K562 (cell line): ENCODE measurements at regions not wholly inside any gene's neighbourhood (a gene's known extent, or its start where the extent isn't known, plus 50 kb on each side); places are given as distances from the start of the nearest gene placed in this dataset.

ENCODE experiments used
- ATAC-seq: fragments of 200-7000 bp; cut with Tn5 transposase; 3 replicates; pipeline ENCODE4 v1.9.1; 2020; ENCODE audit warnings: moderate library complexity
- BruUV-seq: library from RNA; stranded (reverse); fragments of 400-500 nt; replicated peaks from 2 replicates; lab custom pipeline; 2021; lab: Mats Ljungman, UMichigan
- CTCF ChIA-PET: fragments of 300-600 bp; formaldehyde crosslinking; extraction: SDS; loops from one replicate; lab custom pipeline; 2021; ENCODE audit warnings: low intra/inter-chr PET ratio; lab: Yijun Ruan, JAX
- POLR2A ChIA-PET: fragments of 300-600, 350-650 bp; sonication (Branson Sonifier 250); formaldehyde crosslinking; extraction: SDS; loops from one replicate; lab custom pipeline; 2021; ENCODE audit warnings: antibody characterized with exemption, inconsistent platforms; lab: Yijun Ruan, JAX
- DNase-seq, 4 experiments: peaks; one replicate each; pipeline versions ENCODE4 v3.0.0 to v3.0.0-alpha.2; 2011 to 2018; ENCODE audit warnings: low spot score in 3 of 4, mixed read lengths in 3 of 4; ENCODE audit errors: extremely low read depth in 1 of 4
- FAIRE-seq: peaks from 2 replicates; lab custom pipeline; 2011; peaks lifted over from hg19 to GRCh38; lab: Jason Lieb, UNC
- H2AFZ ChIP-seq: 2 replicates; pipeline ENCODE4 v1.6.0; 2011; ENCODE audit warnings: low read depth, low read length, control low read depth, inconsistent platforms
- H3K27ac ChIP-seq: fragments of 200-600 bp; 3 replicates; pipeline ENCODE4 v1.8.0; 2011; ENCODE audit warnings: low read depth, mild to moderate bottlenecking, control low read depth, inconsistent platforms, low read length, moderate library complexity, mixed read lengths; ENCODE audit errors: extremely low read depth
- H3K27me3 ChIP-seq, 2 experiments: fragments of 300-600 bp in 1 of 2; 2 replicates in 1 of 2; 3 replicates in 1 of 2; pipeline versions ENCODE4 v1.6.0 to v1.8.0; 2011; ENCODE audit warnings: inconsistent platforms in 2 of 2, low read length in 2 of 2, mild to moderate bottlenecking in 1 of 2, mixed read lengths in 1 of 2, moderate library complexity in 1 of 2; ENCODE audit not compliant: control insufficient read depth in 2 of 2, insufficient read depth in 2 of 2
- H3K36me3 ChIP-seq: fragments of 300-600 bp; 3 replicates; pipeline ENCODE4 v1.8.0; 2011; ENCODE audit warnings: mild to moderate bottlenecking, low read length, inconsistent platforms; ENCODE audit not compliant: control insufficient read depth, insufficient read depth
- H3K4me1 ChIP-seq, 2 experiments: fragments of 200-600 bp in 1 of 2; replicated peaks in 1 of 2; 2 replicates in 1 of 2; 3 replicates in 1 of 2; pipeline versions ENCODE4 v1.5.1 to v1.8.0; 2011; ENCODE audit warnings: inconsistent platforms in 2 of 2, low read length in 2 of 2, mild to moderate bottlenecking in 1 of 2, mixed read lengths in 1 of 2, moderate library complexity in 1 of 2; ENCODE audit not compliant: control insufficient read depth in 2 of 2, insufficient read depth in 2 of 2
- H3K4me2 ChIP-seq: 2 replicates; pipeline ENCODE4 v1.6.1; 2011; ENCODE audit warnings: low read length, control low read depth, inconsistent platforms, mixed read lengths; ENCODE audit not compliant: insufficient read depth
- H3K4me3 ChIP-seq: fragments of 200-600 bp; sonication (generic), shearing (Covaris generic); 2 replicates; pipeline ENCODE4 v1.5.1; 2016; ENCODE audit warnings: control low read depth, inconsistent platforms
- H3K79me2 ChIP-seq: fragments of 200-600 bp; 3 replicates; pipeline ENCODE4 v1.8.0; 2011; ENCODE audit warnings: low read length, inconsistent platforms; ENCODE audit not compliant: control insufficient read depth, insufficient read depth
- H3K9ac ChIP-seq, 2 experiments: 2 replicates each; pipeline versions ENCODE4 v1.6.0 to v1.6.1; 2011; ENCODE audit warnings: low read depth in 2 of 2, low read length in 2 of 2, control low read depth in 1 of 2, inconsistent platforms in 1 of 2, mild to moderate bottlenecking in 1 of 2, mixed read lengths in 1 of 2; ENCODE audit not compliant: insufficient read depth in 1 of 2
- H3K9me1 ChIP-seq: one replicate; pipeline ENCODE4 v1.6.0; 2011; ENCODE audit warnings: inconsistent platforms, mild to moderate bottlenecking, low read length, moderate library complexity; ENCODE audit not compliant: control insufficient read depth, insufficient read depth
- H3K9me3 ChIP-seq: replicated peaks from 2 replicates; pipeline ENCODE4 v1.5.1; 2011; ENCODE audit warnings: low read depth, low read length, inconsistent platforms; ENCODE audit not compliant: control insufficient read depth, insufficient read depth
- H4K20me1 ChIP-seq: replicated peaks from 2 replicates; pipeline ENCODE4 v1.6.1; 2011; ENCODE audit warnings: low read length, inconsistent platforms, mixed read lengths; ENCODE audit not compliant: control insufficient read depth, insufficient read depth
- MEF2D ChIP-seq: conservative IDR thresholded peaks from 2 replicates; pipeline ENCODE4 v1.6.1; 2016; ENCODE audit warnings: low read depth, missing genetic modification characterization, missing compliant biosample characterization
- REST ChIP-seq, 2 experiments: fragments of 450-650 bp; formaldehyde crosslinking in 1 of 2; IDR thresholded peaks; 2 replicates each; pipeline versions ENCODE4 v1.4.0 to v1.6.1; 2014 to 2020; ENCODE audit warnings: mild to moderate bottlenecking in 2 of 2, borderline replicate concordance in 1 of 2, low read depth in 1 of 2
- SMAD3 ChIP-seq: fragments of 450-650 bp; formaldehyde crosslinking; conservative IDR thresholded peaks from 2 replicates; pipeline ENCODE4 v1.4.0; 2020; ENCODE audit warnings: mild to moderate bottlenecking
- TEAD2 ChIP-seq: fragments of 450-650 bp; IDR thresholded peaks from 2 replicates; pipeline ENCODE4 v1.6.1; 2016; ENCODE audit warnings: missing genetic modification characterization, control low read depth, missing compliant biosample characterization
- ZNF398 ChIP-seq: fragments of 250-450 bp; sonication (Bioruptor Pico); IDR thresholded peaks from 2 replicates; pipeline ENCODE4 v1.8.0; 2021; ENCODE audit warnings: moderate library complexity, mild to moderate bottlenecking, inconsistent platforms
- ZNF780A ChIP-seq: fragments of 250-450 bp; sonication (Bioruptor Pico); IDR thresholded peaks from 2 replicates; pipeline ENCODE4 v1.5.0; 2021; ENCODE audit warnings: mild to moderate bottlenecking
- WGBS: fragments of 100-300 bp; shearing (Covaris generic); methylation state at CpG from one replicate; pipeline ENCODE4 v1.1.6; 2016; ENCODE audit warnings: low coverage, mixed read lengths; ENCODE audit not compliant: insufficient coverage; ENCODE audit errors: missing lambda C conversion rate; 5-methylcytosine and 5-hydroxymethylcytosine counted together
- in situ Hi-C: fragments of 300-500 bp; cut with MboI; formaldehyde crosslinking; loops from 4 replicates; pipeline ENCODE4 v1.15.0; 2018; ENCODE audit warnings: inconsistent platforms, mixed read lengths
- intact Hi-C: fragments of 100-400 bp; cut with micrococcal nuclease; formaldehyde crosslinking; loops from 2 replicates; pipeline ENCODE4 v1.14.2; 2022
- TF ChIP-seq, protein P1 (sequence below), 2 experiments: fragments of 450-650 bp in 1 of 2; IDR thresholded peaks; 2 replicates each; pipeline ENCODE4 v1.6.1; 2011 to 2017; ENCODE audit warnings: low read depth in 2 of 2, antibody characterized with exemption in 1 of 2, borderline replicate concordance in 1 of 2, low read length in 1 of 2, mild to moderate bottlenecking in 1 of 2, mixed read lengths in 1 of 2; ENCODE audit not compliant: control insufficient read depth in 1 of 2

DNA sequence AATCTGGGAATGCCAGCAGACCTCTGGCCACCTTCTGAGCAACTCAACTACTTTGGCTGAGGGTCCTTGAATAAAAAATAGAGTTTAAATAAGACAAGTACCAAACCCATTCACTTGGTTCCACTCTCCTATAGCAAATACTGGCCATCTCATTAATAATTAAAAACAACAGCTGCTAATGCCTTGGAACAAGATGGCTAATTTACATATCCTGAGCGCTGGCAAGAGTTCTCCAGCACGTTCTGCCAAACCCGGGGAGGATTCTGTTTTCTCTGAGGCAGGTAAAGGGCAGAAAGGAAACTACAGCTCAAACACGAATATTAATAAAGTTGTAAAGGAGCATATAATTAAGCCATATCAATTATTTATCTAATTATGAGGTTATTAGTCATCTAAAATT is 1123.7 kb downstream of the TDRD15 start:
- Histone ChIP-seq H3K4me1 (no peaks in the 10 kb centered on the region), H3K9me1 (no peaks in the 10 kb centered on the region), H3K27ac (no peak overlapping the region), H3K27me3 (no peaks in the 10 kb centered on the region), H3K4me2 (no peak overlapping the region), H4K20me1 (no peaks in the 10 kb centered on the region), H3K9ac (no peak overlapping the region), H2AFZ (no peak overlapping the region), H3K9me3 (no peaks in the 10 kb centered on the region)
- in situ Hi-C loops, result no loop called here
- DNase-seq (no peak), ATAC-seq (no peak), FAIRE-seq (no peak)
- no TSS peak for BruUV-seq
- TF ChIP-seq TEAD2 (tag) (no peak), SMAD3 (CRISPR knock-in tag) (no peak), REST (IDR thresholded peaks at IDR 0.05; ENCODE audit: borderline replicate concordance) (no peak), REST (CRISPR knock-in tag; IDR thresholded peaks at IDR 0.05; ENCODE audit: low read depth) (no peak), ZNF398 (CRISPR knock-in tag) (no peak), ZNF780A (CRISPR knock-in tag) (no peak), MEF2D (tag) (no peak)
- TF ChIP-seq, protein P1, sequence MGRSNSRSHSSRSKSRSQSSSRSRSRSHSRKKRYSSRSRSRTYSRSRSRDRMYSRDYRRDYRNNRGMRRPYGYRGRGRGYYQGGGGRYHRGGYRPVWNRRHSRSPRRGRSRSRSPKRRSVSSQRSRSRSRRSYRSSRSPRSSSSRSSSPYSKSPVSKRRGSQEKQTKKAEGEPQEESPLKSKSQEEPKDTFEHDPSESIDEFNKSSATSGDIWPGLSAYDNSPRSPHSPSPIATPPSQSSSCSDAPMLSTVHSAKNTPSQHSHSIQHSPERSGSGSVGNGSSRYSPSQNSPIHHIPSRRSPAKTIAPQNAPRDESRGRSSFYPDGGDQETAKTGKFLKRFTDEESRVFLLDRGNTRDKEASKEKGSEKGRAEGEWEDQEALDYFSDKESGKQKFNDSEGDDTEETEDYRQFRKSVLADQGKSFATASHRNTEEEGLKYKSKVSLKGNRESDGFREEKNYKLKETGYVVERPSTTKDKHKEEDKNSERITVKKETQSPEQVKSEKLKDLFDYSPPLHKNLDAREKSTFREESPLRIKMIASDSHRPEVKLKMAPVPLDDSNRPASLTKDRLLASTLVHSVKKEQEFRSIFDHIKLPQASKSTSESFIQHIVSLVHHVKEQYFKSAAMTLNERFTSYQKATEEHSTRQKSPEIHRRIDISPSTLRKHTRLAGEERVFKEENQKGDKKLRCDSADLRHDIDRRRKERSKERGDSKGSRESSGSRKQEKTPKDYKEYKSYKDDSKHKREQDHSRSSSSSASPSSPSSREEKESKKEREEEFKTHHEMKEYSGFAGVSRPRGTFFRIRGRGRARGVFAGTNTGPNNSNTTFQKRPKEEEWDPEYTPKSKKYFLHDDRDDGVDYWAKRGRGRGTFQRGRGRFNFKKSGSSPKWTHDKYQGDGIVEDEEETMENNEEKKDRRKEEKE (IDR thresholded peaks at IDR 0.05; ENCODE audit: borderline replicate concordance in 1 of 2, control insufficient read depth in 1 of 2, low read depth in 2 of 2, low read length in 1 of 2), result no peak
- TF ChIP-seq, all 486 proteins: peak for 0
- H3K79me2 ChIP-seq, result no peaks in the 10 kb centered on the region
- ChIA-PET POLR2A (no interaction called here), CTCF (no interaction called here)
- no peaks in the 10 kb centered on the region for H3K36me3 ChIP-seq
- intact Hi-C loops, result no loop called here
- WGBS, result 1% methylated on average over 4 of the region's 4 CpGs
- no peak overlapping the region for H3K4me3 ChIP-seq
